Stimulated activated CD4-positive, alpha-beta T cell treated with anti-CD3 and anti-CD28 coated beads, Interleukin-12 subunit alpha, Interleukin-12 subunit beta, amount 100 ng/mL, for 4 hours (primary cell): ENCODE measurements at regions not wholly inside any gene's neighbourhood (a gene's known extent, or its start where the extent isn't known, plus 50 kb on each side); places are given as distances from the start of the nearest gene placed in this dataset.

Source experiments
- DNase-seq: peaks from one replicate; pipeline ENCODE4 v3.0.0-alpha.2; 2020

DNA sequence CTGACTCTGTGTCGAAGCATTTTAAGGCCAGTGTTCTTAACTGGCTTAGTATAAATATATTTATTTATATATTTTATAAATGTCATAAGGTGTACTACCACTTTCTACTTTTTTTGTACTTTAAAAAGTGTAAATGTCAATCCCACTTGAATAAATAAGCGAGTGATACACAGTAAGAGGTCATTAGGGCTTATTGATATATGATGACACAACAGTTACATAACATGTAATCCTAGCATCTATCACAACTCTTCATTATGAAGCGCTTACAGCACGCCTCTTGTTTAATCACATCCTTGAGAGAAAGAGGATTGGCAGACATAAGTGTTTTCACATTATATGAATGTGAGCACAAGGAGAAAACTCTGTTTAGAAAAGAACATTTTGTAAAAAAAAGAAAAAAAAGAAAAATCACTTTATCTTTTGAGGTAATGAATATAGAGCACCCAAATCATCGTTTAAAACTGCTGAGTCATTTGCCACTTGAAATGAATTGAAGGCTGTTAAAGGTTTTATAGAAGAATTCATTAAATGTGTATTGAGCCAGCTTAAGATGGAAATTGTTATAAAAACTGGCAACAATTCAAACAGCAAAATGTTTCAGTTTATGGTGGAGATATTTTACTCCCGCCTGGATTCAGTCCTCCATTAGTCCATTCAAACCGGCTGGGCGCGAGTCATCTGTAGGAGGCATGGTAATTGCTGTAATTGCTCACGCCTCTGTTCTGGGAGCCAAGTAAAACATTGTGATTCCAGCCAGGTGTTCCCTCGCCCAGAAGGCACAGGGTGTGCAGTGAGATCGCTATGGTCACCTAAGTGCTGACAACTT, 627.3 kb upstream of the KIRREL3 start:
- DNase-seq = no peak

DNA sequence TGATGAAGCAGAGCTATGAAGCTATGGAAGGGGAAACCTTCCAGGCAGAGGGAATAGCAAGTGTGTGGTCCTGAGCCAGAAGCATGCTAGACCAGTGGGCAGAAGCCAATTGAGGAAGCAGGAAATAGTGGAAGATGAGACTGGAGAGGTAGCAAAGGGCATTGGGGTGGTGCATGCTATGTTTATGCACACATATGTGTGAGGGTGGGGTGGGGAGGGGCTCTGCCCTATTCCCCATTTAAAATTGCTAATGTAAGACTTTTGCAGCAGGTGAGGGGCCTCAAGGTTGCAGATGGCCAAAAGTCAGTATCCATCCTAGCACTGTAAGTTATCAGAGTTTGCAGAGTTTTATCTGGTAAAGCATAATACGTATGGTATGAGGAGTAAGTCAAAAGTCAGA, 626.6 kb upstream of the KIRREL3 start:
- DNase-seq = no peak

DNA sequence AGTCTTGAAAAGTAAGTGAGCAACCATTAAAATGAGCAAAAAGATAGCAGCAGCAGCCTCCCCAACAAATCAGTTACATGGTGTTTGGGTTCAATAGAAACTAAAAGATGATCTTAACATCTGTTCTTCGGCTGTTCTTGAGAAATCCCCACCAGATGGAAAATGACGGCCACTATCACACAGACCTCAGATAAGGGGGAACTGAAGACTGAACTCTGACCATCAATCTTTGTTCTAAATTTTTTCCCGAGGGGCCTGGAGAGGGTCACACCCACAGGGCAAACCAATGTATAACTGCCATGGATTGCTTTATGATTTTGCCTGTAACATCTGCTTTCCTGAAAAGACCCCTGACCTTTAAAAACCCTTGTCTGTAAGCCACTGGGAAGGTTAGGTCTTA, 624.8 kb upstream of the KIRREL3 start:
- no peak for DNase-seq

GRCh38 chr11:127624306-127624856, 623.8 kb upstream of the KIRREL3 start:
- DNase-seq = no peak

GRCh38 chr11:127622686-127623085, 622.1 kb upstream of the KIRREL3 start:
- DNase-seq = no peak

- no peak for DNase-seq
Measured at GRCh38 chr11:127620671-127621070, 620.1 kb upstream of the KIRREL3 start.

DNA sequence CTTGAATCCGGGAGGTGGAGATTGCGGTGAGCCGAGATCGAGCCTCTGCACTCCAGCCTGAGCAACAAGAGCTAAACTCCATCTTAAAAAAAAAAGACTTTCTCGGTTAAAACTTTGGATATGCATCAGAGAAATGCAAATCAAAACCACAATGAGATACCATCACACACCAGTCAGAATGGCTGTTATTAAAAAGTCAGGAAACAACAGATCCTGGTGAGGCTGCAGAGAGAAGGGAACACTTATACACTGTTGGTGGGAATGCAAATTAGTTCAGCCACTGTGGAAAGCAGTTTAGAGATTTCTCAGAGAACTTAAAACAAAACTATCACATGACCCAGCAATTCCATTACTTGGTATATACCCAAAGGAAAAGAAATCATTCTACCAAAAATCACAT, 619.4 kb upstream of the KIRREL3 start:
- DNase-seq = no peak

DNA sequence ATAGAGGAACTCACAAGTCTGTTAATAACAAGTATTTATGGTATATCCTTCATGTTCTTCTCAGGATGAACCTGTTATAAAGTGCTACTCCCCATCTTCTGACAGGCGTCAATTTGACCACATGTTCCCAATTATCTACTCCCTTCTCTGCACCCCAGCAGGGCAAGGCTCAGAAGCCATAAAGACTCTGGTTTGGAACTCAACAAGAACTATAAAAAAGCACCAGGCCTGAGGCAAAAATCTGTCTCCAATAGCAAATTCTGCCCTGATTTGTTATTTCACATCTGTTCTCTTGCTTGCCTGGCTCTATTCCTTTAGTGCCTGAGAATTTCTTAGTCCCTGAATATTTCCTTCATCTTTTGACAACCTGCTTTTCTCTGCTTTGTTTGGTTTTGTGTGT, 618.2 kb upstream of the KIRREL3 start:
- no peak for DNase-seq

DNA sequence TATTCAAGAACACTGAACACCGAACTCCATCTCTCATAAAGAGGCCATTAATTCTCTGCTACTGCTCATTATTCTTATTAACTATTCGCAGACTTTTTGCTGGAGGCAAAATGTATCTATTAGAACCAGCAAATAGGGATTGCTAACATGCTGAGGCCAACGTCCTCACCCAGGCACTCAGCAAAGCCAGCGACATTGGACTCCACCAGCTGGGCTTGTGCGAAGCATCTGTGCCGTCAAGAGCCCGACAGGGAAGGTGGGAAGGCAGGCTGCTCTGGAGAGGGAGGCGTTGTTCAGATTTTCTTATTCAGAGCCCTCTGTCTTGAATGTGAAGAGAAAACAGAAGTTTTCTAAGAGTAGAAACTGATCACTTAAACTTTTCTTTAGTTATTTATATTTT, 615.6 kb upstream of the KIRREL3 start:
- no peak for DNase-seq

- DNase-seq = no peak
Measured at GRCh38 chr11:127612607-127613006, 612.0 kb upstream of the KIRREL3 start.

GRCh38 chr11:127609025-127609773, 608.6 kb upstream of the KIRREL3 start:
- DNase-seq = no peak

DNA sequence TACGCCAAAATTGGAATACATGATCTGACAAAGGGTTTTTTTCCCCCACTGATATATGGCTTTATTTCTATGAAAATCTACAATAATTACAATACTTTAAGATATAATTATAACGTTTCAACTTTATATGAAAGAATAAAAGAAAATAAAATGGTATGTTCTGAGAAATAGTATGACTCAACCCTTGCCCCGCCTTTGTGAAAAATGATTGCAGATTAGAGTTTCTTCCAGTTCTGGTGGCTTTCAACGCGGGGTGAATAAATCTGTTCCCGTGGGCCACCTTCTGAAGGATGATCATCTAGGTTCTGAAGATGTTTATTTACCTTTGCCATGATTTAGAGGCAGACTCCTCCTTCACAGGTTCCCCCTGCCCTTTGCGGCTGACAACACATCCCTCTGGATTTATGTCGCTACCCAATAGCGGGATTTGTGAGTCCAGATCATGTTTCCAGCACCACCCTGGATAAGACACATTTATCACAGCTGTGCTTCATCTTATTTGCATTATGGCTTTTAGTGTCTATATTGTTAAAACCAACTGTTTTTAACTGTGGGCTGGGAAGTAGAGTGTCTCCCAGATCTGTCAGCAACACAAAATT, 607.0 kb upstream of the KIRREL3 start:
- DNase-seq = no peak

GRCh38 chr11:127601578-127601977, 601.0 kb upstream of the KIRREL3 start:
- DNase-seq = no peak

- DNase-seq = no peak
Measured at GRCh38 chr11:127600674-127601073, 600.1 kb upstream of the KIRREL3 start.

DNA sequence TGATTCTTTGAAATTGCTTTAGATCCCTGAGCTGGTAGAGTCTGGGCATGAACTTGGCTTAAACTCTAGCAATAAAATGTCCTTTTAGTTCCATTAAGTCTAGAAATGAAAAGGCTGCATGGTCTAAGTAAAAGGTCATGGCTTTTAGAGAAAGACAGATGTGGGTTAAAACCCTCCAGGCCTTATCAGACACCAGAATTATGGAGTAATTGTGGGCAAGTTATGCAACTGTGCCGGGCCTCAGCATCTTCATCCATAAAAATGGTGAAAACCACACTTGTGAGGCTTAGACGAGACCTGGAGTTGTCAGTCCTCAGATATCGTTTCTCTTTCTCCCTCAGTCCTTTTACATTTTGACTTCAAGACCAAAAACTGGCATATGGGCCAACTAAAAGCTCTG, 597.9 kb upstream of the KIRREL3 start:
- no peak for DNase-seq

DNA sequence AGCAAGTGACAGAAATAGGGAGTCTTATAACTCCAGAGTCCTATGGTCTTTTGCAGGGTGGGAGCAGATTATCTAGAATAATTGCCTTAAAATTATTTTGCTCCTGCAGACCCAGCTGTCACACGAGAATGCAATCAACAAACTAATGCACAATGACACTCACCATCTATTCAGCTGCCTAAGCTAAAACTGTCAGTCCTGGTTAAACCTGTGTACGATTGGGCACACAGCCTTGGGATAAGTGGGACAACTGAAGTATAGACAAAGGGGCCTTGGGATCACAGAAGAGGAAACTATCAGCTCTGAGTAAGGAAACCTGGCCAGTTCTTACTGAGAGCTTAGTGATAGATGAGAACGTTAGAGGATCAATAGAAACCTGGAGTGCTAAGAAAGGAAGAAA, 595.9 kb upstream of the KIRREL3 start:
- no peak for DNase-seq

DNA sequence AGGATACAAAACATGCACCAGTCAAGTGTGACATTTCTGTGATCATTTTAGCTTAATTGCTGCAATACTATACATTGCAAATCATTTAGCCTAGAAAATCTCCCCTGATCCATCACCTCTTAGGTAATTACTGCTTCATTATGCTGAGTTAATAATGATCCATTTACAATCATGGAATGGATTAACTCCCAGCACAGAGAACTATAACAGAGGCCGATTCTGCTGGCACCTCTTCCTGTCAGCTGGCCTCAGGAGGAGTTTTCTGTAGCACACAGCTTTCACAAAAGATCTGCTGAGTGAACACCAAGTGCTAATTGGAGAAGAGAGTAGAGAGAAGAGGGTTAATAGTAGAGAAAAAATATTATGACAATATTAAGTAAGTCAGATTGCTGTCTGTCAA, 591.8 kb upstream of the KIRREL3 start:
- DNase-seq = no peak

- no peak for DNase-seq
Measured at GRCh38 chr11:127590314-127590713, 589.7 kb upstream of the KIRREL3 start.

DNA sequence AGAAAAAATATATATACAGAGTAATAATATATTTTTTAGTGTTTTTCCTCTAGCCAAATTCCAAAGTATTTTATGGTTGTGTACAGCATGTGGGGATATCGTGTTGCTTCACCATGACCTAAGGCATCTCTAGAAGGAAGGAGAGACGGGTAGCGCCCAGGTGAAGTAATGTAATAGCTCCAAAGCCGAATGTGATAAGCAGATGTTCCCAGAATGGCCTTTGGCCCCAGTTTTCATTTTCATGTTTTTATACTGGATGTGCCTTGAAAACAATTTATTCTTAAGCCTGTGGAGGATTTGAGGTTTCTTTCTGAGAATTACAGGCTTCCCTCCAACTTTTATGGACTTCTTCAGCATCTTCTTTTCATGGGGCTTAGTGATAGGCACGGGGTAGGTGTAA, 587.9 kb upstream of the KIRREL3 start:
- no peak for DNase-seq

- no peak for DNase-seq
Measured at GRCh38 chr11:127587511-127587910, 586.9 kb upstream of the KIRREL3 start.

- DNase-seq = no peak
Measured at GRCh38 chr11:127576210-127576609, 575.6 kb upstream of the KIRREL3 start.

DNA sequence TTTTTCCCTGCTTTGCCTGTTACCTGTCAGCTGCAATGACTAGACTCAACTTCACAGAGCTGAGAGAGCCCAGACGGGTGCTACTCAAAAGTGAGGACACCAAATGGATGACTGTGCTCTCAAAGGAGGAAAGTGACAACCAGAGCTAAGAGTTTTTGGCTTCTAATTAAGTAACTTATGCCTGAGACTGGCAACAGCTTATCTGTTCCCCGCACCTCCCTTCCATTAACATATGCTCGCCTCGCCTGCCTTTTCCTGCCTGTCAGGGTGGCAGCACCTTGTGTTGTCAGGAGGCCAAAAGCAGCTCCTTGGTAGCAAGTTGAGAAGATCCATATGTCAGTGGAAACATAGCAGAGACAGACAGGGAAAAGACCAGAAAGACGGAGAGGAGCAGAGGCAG, 573.9 kb upstream of the KIRREL3 start:
- DNase-seq = no peak

DNA sequence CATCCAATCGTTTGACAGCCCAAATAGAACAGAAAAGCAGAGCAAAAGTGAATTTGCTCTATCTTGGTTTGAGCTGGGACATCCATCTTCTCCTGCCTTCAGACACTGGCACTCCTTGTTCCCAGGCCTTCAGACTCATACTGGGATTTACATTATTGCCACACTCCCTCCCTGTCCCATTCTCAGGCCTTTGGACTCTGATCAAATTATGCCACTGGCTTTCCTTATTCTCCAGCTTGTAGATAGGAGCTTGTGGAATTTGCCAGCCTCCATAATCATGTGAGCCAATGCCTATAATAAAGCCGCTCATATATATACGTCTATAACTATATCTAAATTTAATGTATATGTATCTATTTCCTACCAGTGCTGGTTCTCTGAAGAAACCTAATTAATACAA, 568.3 kb upstream of the KIRREL3 start:
- no peak for DNase-seq
